ENCODE measurements at regions not wholly inside any gene's neighbourhood (a gene's known extent, or its start where the extent isn't known, plus 50 kb on each side); places are given as distances from the start of the nearest gene placed in this dataset.

- TF ChIP-seq, protein P1, sequence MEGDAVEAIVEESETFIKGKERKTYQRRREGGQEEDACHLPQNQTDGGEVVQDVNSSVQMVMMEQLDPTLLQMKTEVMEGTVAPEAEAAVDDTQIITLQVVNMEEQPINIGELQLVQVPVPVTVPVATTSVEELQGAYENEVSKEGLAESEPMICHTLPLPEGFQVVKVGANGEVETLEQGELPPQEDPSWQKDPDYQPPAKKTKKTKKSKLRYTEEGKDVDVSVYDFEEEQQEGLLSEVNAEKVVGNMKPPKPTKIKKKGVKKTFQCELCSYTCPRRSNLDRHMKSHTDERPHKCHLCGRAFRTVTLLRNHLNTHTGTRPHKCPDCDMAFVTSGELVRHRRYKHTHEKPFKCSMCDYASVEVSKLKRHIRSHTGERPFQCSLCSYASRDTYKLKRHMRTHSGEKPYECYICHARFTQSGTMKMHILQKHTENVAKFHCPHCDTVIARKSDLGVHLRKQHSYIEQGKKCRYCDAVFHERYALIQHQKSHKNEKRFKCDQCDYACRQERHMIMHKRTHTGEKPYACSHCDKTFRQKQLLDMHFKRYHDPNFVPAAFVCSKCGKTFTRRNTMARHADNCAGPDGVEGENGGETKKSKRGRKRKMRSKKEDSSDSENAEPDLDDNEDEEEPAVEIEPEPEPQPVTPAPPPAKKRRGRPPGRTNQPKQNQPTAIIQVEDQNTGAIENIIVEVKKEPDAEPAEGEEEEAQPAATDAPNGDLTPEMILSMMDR (IDR thresholded peaks at IDR 0.05), result no peak
- DNase-seq, result no peak
- no peaks in the 10 kb centered on the region for H3K9me3 Mint-ChIP-seq
- no peak overlapping the region for H3K4me3 Mint-ChIP-seq
- peaks cover 72% of the 10 kb centered on the region for H3K4me1 Mint-ChIP-seq
- H3K36me3 Mint-ChIP-seq (ENCODE audit: low read depth), result no peaks in the 10 kb centered on the region
- no peak overlapping the region for H3K27ac Mint-ChIP-seq
- peaks cover 91% of the 10 kb centered on the region for H3K27me3 Mint-ChIP-seq (ENCODE audit: low read depth, poor library complexity)
These were observed 57.0 kb upstream of the TAC4 start for GRCh38 chr17:49904893-49905292.

- Mint-ChIP-seq H3K4me1 (peaks cover 68% of the 10 kb centered on the region), H3K9me3 (no peaks in the 10 kb centered on the region), H3K27ac (no peak overlapping the region), H3K4me3 (no peak overlapping the region), H3K27me3 (ENCODE audit: low read depth, poor library complexity) (peaks cover 96% of the 10 kb centered on the region), H3K36me3 (ENCODE audit: low read depth) (no peaks in the 10 kb centered on the region)
- no peak for DNase-seq
- TF ChIP-seq, protein P1 (IDR thresholded peaks at IDR 0.05), result no peak
These were observed 58.8 kb upstream of the TAC4 start for GRCh38 chr17:49906531-49907136.

- TF ChIP-seq, protein P1 (IDR thresholded peaks at IDR 0.05), result no peak
- DNase-seq, result no peak
- no peaks in the 10 kb centered on the region for H3K9me3 Mint-ChIP-seq
- peaks cover 96% of the 10 kb centered on the region for H3K27me3 Mint-ChIP-seq (ENCODE audit: low read depth, poor library complexity)
- no peaks in the 10 kb centered on the region for H3K36me3 Mint-ChIP-seq (ENCODE audit: low read depth)
- H3K4me3 Mint-ChIP-seq, result no peak overlapping the region
- H3K4me1 Mint-ChIP-seq, result peaks cover 65% of the 10 kb centered on the region
- H3K27ac Mint-ChIP-seq, result no peak overlapping the region
These were observed 59.4 kb upstream of the TAC4 start for GRCh38 chr17:49907279-49907678.

GRCh38 chr17:49908782-49909714 lies 59.9 kb upstream of the DLX4 start:
- peaks cover 96% of the 10 kb centered on the region for H3K27me3 Mint-ChIP-seq (ENCODE audit: low read depth, poor library complexity)
- H3K27ac Mint-ChIP-seq, result no peak overlapping the region

GRCh38 chr17:49910094-49910857 lies 58.7 kb upstream of the DLX4 start:
- H3K4me3 Mint-ChIP-seq, result peak overlapping the region; percentile 79
- H3K27me3 Mint-ChIP-seq (ENCODE audit: low read depth, poor library complexity), result peaks cover 94% of the 10 kb centered on the region

More at GRCh38 chr17:49908782-49909714, 59.9 kb upstream of the DLX4 start:
- DNase-seq, result no peak
- no peaks in the 10 kb centered on the region for H3K9me3 Mint-ChIP-seq
- TF ChIP-seq, protein P1 (IDR thresholded peaks at IDR 0.05), result no peak
- no peaks in the 10 kb centered on the region for H3K36me3 Mint-ChIP-seq (ENCODE audit: low read depth)
- peak overlapping the region; percentile 50 for H3K4me3 Mint-ChIP-seq
- H3K4me1 Mint-ChIP-seq, result peaks cover 56% of the 10 kb centered on the region

More at GRCh38 chr17:49910094-49910857, 58.7 kb upstream of the DLX4 start:
- Mint-ChIP-seq H3K36me3 (ENCODE audit: low read depth) (no peaks in the 10 kb centered on the region), H3K27ac (no peak overlapping the region), H3K4me1 (peaks cover 56% of the 10 kb centered on the region), H3K9me3 (no peaks in the 10 kb centered on the region)
- TF ChIP-seq, protein P1 (IDR thresholded peaks at IDR 0.05), result no peak
- DNase-seq, result peak; percentile 58
